Middle frontal gyrus (tissue), 1 donor: ENCODE measurements at regions not wholly inside any gene's neighbourhood (a gene's known extent, or its start where the extent isn't known, plus 50 kb on each side); places are given as distances from the start of the nearest gene placed in this dataset.
"Not testable (repeated sequence)": the region's sequence is repeated elsewhere in the genome, so short reads cannot be mapped to it uniquely, and the experiment has no call there.

ENCODE experiments used
- DNase-seq: peaks from one replicate; pipeline ENCODE4 v3.0.0-alpha.2; 2015; ENCODE audit warnings: low spot score; ENCODE audit errors: extremely low spot score

GRCh38 chr10:77740396-77740795, 102.8 kb upstream of the KCNMA1 start:
- not testable (repeated sequence) for DNase-seq

GRCh38 chr10:77738496-77739158, 101.0 kb upstream of the KCNMA1 start:
- no peak for DNase-seq

DNA sequence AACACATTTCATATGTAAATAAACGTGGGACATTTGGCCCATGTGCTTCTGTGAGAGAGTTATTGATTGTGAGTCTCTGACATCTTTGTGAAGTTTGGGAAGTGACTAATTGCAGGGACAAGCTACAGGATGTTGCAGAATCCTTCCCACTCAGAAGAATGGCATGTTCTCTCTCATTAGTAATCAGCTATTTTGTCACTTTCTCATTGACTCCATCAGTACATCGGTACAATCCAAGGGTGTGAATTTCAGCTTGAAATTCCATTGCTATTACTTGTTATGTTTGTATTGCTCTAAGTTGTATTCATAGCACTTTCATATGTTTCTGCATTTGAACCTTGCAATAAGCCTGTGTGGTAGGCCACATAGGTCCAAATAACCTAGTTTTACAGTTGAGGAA, 100.0 kb upstream of the KCNMA1 start:
- no peak for DNase-seq

GRCh38 chr10:77735136-77735535, 97.5 kb upstream of the KCNMA1 start:
- DNase-seq = not testable (repeated sequence)

GRCh38 chr10:77732213-77733003, 94.8 kb upstream of the KCNMA1 start:
- DNase-seq = no peak

DNA sequence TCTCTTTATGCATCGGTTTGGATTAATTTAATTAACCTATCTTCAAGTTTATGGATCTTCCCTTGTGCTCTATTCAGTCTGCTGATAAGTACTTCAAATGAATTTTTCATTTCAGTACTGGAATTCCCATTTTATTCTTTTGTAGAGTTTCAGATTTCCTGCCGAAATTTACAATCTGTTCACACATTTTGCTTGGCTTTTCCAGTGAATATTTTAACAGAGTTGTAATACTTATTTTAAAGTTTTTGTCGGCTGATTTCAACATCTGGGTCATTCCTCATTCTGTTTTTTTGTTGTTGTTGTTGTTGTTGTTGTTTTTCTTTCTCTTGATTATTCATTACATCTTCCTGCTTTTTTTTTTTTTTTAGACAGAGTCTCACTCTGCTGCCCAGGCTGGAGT, 89.9 kb upstream of the KCNMA1 start:
- DNase-seq = no peak

GRCh38 chr10:77726732-77727131, 89.1 kb upstream of the KCNMA1 start:
- DNase-seq = no peak

- no peak for DNase-seq
Observed at GRCh38 chr10:77726301-77726700, 88.7 kb upstream of the KCNMA1 start.

- no peak for DNase-seq
Observed at GRCh38 chr10:77724820-77725219, 87.2 kb upstream of the KCNMA1 start.

GRCh38 chr10:77723376-77723775, 85.8 kb upstream of the KCNMA1 start:
- no peak for DNase-seq

- DNase-seq = not testable (repeated sequence)
Observed at GRCh38 chr10:77722956-77723355, 85.3 kb upstream of the KCNMA1 start.

DNA sequence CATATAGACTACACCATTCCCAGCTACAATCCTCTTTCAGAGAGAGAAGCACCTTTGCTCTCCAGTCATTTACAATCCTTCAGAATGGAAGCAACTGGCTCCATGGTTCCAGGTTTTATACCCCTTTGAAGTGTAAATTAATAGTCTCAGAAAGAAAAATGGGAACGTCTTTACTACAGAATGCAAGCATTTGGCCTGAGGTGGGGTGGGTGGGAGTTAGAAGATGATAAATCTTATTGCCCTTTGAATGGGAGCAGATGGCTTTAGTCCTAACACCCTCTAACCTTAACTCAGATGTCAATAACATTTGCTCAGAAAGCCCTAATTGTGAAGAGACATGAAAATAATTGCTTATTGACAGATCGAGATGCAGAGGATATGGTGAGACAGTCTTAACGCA, 84.2 kb upstream of the KCNMA1 start:
- DNase-seq = no peak

- DNase-seq = no peak
Observed at GRCh38 chr10:77718957-77719356, 81.3 kb upstream of the KCNMA1 start.

- DNase-seq = not testable (repeated sequence)
Observed at GRCh38 chr10:77718312-77718711, 80.7 kb upstream of the KCNMA1 start.

GRCh38 chr10:77717336-77717735, 79.7 kb upstream of the KCNMA1 start:
- DNase-seq = no peak

DNA sequence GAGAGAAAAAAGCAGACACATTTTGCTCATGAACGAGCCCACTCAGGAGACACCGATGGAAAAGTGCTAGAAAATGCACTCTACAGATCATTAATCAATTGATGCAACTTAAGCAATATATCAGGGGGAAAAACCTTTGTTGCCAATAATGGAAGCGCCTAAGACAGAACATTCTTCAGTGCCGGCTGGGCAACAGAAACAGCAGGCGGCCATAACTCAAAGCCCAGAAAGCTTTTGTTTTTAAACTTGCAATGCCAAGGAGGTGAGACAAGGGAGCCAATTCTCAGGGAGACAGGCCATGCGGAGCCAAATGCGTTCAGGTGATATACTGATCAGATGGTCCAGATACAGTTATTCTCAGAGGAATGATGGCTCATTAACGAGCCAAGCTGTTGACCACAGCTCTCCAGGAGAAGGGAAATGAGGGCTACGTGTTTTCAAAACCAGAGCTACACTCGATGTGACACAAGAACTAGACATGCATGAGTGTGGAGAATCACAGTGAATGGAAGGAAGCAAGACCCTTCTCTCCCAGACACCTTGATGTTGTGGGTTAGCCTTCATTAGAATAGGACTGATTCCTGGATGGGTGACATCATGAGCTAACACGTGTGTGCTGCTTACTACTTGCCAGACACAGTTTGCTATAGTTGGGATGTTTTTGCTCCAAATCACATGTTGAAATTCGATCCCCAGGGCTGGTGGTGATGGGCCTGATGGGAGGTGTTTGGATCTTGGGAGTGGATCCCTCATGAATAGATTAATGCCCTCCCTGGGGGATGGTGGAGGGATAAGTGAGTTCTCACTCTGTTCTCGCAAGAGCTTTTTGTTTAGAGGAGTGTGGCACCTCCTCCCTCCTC, 79.1 kb upstream of the KCNMA1 start:
- no peak for DNase-seq

DNA sequence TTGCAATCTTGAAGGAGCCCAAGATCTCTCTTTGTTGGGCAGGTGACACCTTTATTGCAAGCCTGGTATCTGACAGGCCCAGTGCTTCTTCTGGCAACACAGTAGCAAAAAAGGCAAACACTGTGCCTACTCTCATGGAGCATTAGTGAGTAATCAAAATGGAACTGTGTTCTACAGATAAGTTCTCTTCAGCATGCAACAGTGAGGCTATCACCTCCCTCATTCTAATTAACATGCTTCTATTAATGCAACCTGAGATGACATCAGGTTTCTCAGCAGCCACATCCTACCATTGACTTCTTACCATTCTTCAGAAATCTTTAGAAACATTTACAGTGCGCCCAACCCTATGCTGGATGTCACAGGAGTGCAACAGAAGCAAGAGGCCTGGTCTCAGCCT, 77.9 kb upstream of the KCNMA1 start:
- DNase-seq = no peak

DNA sequence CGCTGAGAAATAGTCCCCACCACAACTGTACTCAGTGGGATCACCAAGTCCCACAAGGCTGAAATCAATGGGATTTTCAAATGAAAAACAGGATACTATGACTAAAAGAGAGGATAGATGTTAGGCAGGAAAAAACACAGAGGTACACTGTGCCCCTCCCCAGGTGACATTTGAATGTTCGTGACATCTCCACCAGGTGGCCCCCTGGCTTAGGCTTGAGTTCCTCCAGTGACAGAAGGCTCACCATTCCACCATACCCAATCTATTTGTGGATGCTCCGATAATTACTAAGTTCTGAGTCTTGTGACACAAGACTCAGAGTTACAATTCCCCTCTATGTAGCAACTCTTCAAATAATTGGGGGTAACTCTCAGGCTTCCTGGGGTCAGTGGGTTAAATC, 77.5 kb upstream of the KCNMA1 start:
- no peak for DNase-seq

DNA sequence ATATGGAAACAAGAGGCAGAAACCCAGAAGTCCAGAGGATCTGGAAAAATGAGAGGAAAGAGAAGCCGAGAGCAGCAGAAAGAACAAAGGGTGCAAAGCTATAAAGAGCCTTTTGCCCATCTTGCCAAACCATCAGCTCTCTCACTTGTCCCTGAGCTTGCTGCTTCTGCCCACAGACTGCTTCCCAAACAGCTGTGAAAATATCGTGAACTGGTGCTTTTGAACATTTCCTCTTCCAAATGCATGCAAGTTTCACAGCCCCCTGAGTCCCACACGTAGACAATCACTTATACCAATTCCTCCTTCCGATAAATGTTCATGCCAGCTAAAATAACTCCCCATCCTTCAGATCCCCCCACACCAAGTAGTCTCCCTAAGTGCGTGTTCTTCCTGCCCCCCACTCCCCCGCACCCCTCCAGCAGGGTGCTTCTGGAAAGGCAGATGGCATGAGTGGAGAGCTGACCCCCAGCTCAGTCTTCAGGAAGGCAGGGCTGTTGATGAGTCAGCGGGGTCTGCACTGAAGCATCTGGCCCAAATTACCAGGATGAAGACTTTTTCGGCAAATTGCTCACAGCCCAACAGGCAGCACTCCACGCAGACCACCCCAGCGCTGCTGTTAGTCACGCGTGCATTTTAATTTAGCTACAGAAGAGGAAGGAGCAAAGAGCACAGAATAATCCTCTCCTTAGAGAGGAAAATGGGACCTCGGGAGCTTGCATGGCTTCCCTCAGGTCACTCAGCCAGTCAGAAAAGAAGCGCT, 76.1 kb upstream of the KCNMA1 start:
- DNase-seq = peak; percentile 9

DNA sequence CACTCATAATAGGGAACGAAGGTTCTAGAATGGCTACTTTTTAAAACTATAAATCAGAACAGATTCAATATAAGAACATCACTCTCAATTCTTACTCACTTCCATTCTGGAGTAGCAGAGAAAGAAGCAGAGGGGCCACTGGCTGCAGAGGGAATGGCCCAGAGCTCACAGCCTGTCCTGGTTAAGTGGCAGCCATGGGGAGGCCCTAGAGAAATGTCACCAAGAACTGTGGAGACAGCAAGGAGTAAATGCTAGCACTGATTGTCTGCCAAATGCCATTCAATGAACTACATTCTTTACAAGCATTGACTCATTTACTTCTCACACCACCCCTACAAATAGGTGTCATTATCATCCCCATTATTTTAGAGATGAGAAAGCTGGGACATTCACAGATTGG, 74.6 kb upstream of the KCNMA1 start:
- DNase-seq = no peak

GRCh38 chr10:77711683-77712049, 74.1 kb upstream of the KCNMA1 start:
- no peak for DNase-seq
